T-helper 1 cell (primary cell): ENCODE measurements at regions not wholly inside any gene's neighbourhood (a gene's known extent, or its start where the extent isn't known, plus 50 kb on each side); places are given as distances from the start of the nearest gene placed in this dataset.
"Not testable (repeated sequence)": the region's sequence is repeated elsewhere in the genome, so short reads cannot be mapped to it uniquely, and the experiment has no call there.

ENCODE experiments used
- DNase-seq, 5 donors: peaks; one replicate each; pipeline ENCODE4 v3.0.0-alpha.2; 2012 to 2020

GRCh38 chr1:221204055-221204833, 325.0 kb downstream of the HLX start:
- DNase-seq = no peak

- DNase-seq = no peak
Measured at GRCh38 chr1:221206076-221206475, 326.8 kb downstream of the HLX start.

- no peak for DNase-seq
Measured at GRCh38 chr1:221212926-221213325, 333.7 kb downstream of the HLX start.

GRCh38 chr1:221217029-221217428, 337.8 kb downstream of the HLX start:
- no peak for DNase-seq

GRCh38 chr1:221223281-221223680, 344.0 kb downstream of the HLX start:
- DNase-seq = no peak

- no peak for DNase-seq
Measured at GRCh38 chr1:221227460-221227859, 348.2 kb downstream of the HLX start.

GRCh38 chr1:221227872-221228337, 348.7 kb downstream of the HLX start:
- no peak for DNase-seq

- no peak for DNase-seq
Measured at GRCh38 chr1:221228594-221228993, 349.4 kb downstream of the HLX start.

GRCh38 chr1:221230605-221231004, 351.4 kb downstream of the HLX start:
- no peak for DNase-seq

- no peak for DNase-seq
Measured at GRCh38 chr1:221234791-221235190, 355.5 kb downstream of the HLX start.

- no peak for DNase-seq
Measured at GRCh38 chr1:221237587-221237986, 358.3 kb downstream of the HLX start.

- DNase-seq = no peak
Measured at GRCh38 chr1:221239181-221239580, 359.9 kb downstream of the HLX start.

- DNase-seq = no peak
Measured at GRCh38 chr1:221239792-221240191, 360.5 kb downstream of the HLX start.

- no peak for DNase-seq
Measured at GRCh38 chr1:221240690-221241089, 361.4 kb downstream of the HLX start.

- DNase-seq = no peak
Measured at GRCh38 chr1:221241157-221241556, 361.9 kb downstream of the HLX start.

- DNase-seq = no peak
Measured at GRCh38 chr1:221241592-221241991, 362.3 kb downstream of the HLX start.

GRCh38 chr1:221246067-221246466, 366.8 kb downstream of the HLX start:
- no peak for DNase-seq

GRCh38 chr1:221246628-221247415, 367.6 kb downstream of the HLX start:
- no peak for DNase-seq

- no peak for DNase-seq
Measured at GRCh38 chr1:221251580-221251979, 372.3 kb downstream of the HLX start.

- DNase-seq = no peak
Measured at GRCh38 chr1:221254813-221255212, 375.6 kb downstream of the HLX start.

- DNase-seq = no peak
Measured at GRCh38 chr1:221256773-221257172, 377.5 kb downstream of the HLX start.

GRCh38 chr1:221257548-221257947, 378.3 kb downstream of the HLX start:
- not testable (repeated sequence) for DNase-seq

GRCh38 chr1:221262677-221263076, 383.4 kb downstream of the HLX start:
- DNase-seq = not testable (repeated sequence)
